Esophagus squamous epithelium (tissue), 5 donors: ENCODE measurements at regions not wholly inside any gene's neighbourhood (a gene's known extent, or its start where the extent isn't known, plus 50 kb on each side); places are given as distances from the start of the nearest gene placed in this dataset.

Experiments used
- DNase-seq: peaks from one replicate; lab custom pipeline; 2025; lab: John Stamatoyannopoulos, UW
- H3K27ac ChIP-seq, 4 donors: fragments of 200-600 bp; sonication (generic); one replicate each; pipeline ENCODE4 v1.5.1; 2016 to 2019; ENCODE audit warnings: mild to moderate bottlenecking in 1 of 4
- H3K27me3 ChIP-seq, 4 donors: fragments of 200-600 bp; sonication (generic); 1 replicate in 3 of 4; 2 replicates in 1 of 4; pipeline versions ENCODE4 v1.5.1 to v1.6.0; 2017 to 2021; ENCODE audit warnings: antibody characterized with exemption in 1 of 4
- H3K36me3 ChIP-seq, 3 donors: fragments of 200-600 bp; sonication (generic); one replicate each; pipeline ENCODE4 v1.5.1; 2016 to 2019
- H3K4me1 ChIP-seq, 3 donors: fragments of 200-600 bp; sonication (generic); one replicate each; pipeline ENCODE4 v1.5.1; 2017 to 2019
- H3K4me3 ChIP-seq, 4 donors: fragments of 200-600 bp; sonication (generic); 1 replicate in 3 of 4; 2 replicates in 1 of 4; pipeline ENCODE4 v1.5.1; 2016 to 2019; ENCODE audit warnings: mild to moderate bottlenecking in 2 of 4, moderate library complexity in 1 of 4
- H3K9me3 ChIP-seq, 3 donors: fragments of 200-600 bp; sonication (generic); one replicate each; pipeline ENCODE4 v1.5.1; 2016 to 2019
- CTCF ChIP-seq, 6 experiments: fragments of 450-650 bp in 4 of 6; fragments of 200-600 bp in 2 of 6; sonication (generic) in 2 of 6; IDR thresholded peaks; one replicate each; pipeline ENCODE4 v1.5.1; 2016 to 2019; ENCODE audit warnings: antibody characterized with exemption in 6 of 6, mild to moderate bottlenecking in 4 of 6, moderate library complexity in 4 of 6
- POLR2A ChIP-seq, 4 donors: fragments of 450-650 bp; IDR thresholded peaks; one replicate each; pipeline ENCODE4 v1.6.1; 2017; ENCODE audit warnings: antibody characterized with exemption in 4 of 4, mild to moderate bottlenecking in 4 of 4, moderate library complexity in 3 of 4
- intact Hi-C: fragments of 100-400 bp; cut with DNase I; formaldehyde crosslinking; loops from one replicate; pipeline ENCODE4 v1.15.0; 2022
- donor health status: DM: yes; HTN: yes; CAD: no.

GRCh38 chr20:8079976-8080375 is 52.1 kb upstream of the PLCB1 start:
- H3K4me1 ChIP-seq, result no peaks in the 10 kb centered on the region
- no peaks in the 10 kb centered on the region for H3K36me3 ChIP-seq
- no peak for DNase-seq
- no peaks in the 10 kb centered on the region for H3K9me3 ChIP-seq
- no peak overlapping the region for H3K27ac ChIP-seq
- intact Hi-C loops, result no loop called here
- no peak for TF ChIP-seq CTCF (IDR thresholded peaks at IDR 0.05)
- TF ChIP-seq POLR2A (IDR thresholded peaks at IDR 0.05), result no peak
- no peak overlapping the region for H3K4me3 ChIP-seq
- no peaks in the 10 kb centered on the region for H3K27me3 ChIP-seq

GRCh38 chr20:8082025-8082424 is 50.0 kb upstream of the PLCB1 start:
- DNase-seq, result no peak
- TF ChIP-seq POLR2A (IDR thresholded peaks at IDR 0.05) (no peak), CTCF (IDR thresholded peaks at IDR 0.05) (peak in 1 of 6 experiments; percentile 20)

More at GRCh38 chr20:8082025-8082424, 50.0 kb upstream of the PLCB1 start:
- no peaks in the 10 kb centered on the region for H3K36me3 ChIP-seq
- H3K4me3 ChIP-seq, result no peak overlapping the region
- intact Hi-C loops, result no loop called here
- no peaks in the 10 kb centered on the region for H3K4me1 ChIP-seq
- no peak overlapping the region for H3K27ac ChIP-seq
- no peaks in the 10 kb centered on the region for H3K27me3 ChIP-seq
- H3K9me3 ChIP-seq, result no peaks in the 10 kb centered on the region
